ENCODE measurements at regions not wholly inside any gene's neighbourhood (a gene's known extent, or its start where the extent isn't known, plus 50 kb on each side); places are given as distances from the start of the nearest gene placed in this dataset.
A peak's percentile ranks its signal among the peaks of the same experiment; 100 is the strongest.
"Not testable (repeated sequence)": the region's sequence is repeated elsewhere in the genome, so short reads cannot be mapped to it uniquely, and the experiment has no call there.

- Histone ChIP-seq H3K4me3 (ENCODE audit: low read length in 2 of 2) (no peak overlapping the region), H3K27me3 (ENCODE audit: control insufficient read depth in 2 of 2, insufficient read depth in 1 of 2, low read length in 1 of 2) (no peaks in the 10 kb centered on the region), H3K4me1 (ENCODE audit: control insufficient read depth in 2 of 2, insufficient read depth in 2 of 2, low read length in 2 of 2) (peaks cover 0 to 5% of the 10 kb centered on the region in 2 donors), H3K9me3 (ENCODE audit: control insufficient read depth in 2 of 2, insufficient read depth in 1 of 2, low read length in 1 of 2) (peaks cover 0 to 9% of the 10 kb centered on the region in 2 donors), H3K36me3 (ENCODE audit: control insufficient read depth in 2 of 2, insufficient read depth in 2 of 2, low read length in 1 of 2) (no peaks in the 10 kb centered on the region), H3K27ac (ENCODE audit: low read depth in 1 of 2, low read length in 1 of 2) (peak overlapping the region; percentile 50 to 60)
- WGBS = 42% methylated on average over 12 of the region's 12 CpGs
- DNase-seq (ENCODE audit: low read depth in 6 of 9, low spot score in 9 of 9) = peak in 1 of 9 donors; percentile 16
Measured at GRCh38 chr4:7134737-7135388, 57.5 kb upstream of the SORCS2 start.

- H3K27ac ChIP-seq (ENCODE audit: low read depth in 1 of 2, low read length in 1 of 2); H3K4me3 ChIP-seq (ENCODE audit: low read length in 2 of 2); H3K9me3 ChIP-seq (ENCODE audit: control insufficient read depth in 2 of 2, insufficient read depth in 1 of 2, low read length in 1 of 2); H3K4me1 ChIP-seq (ENCODE audit: control insufficient read depth in 2 of 2, insufficient read depth in 2 of 2, low read length in 2 of 2); H3K36me3 ChIP-seq (ENCODE audit: control insufficient read depth in 2 of 2, insufficient read depth in 2 of 2, low read length in 1 of 2); H3K27me3 ChIP-seq (ENCODE audit: control insufficient read depth in 2 of 2, insufficient read depth in 1 of 2, low read length in 1 of 2); DNase-seq (ENCODE audit: low read depth in 6 of 9, low spot score in 9 of 9): not testable (repeated sequence)
- 94% methylated on average over 4 of the region's 4 CpGs for WGBS
Measured at GRCh38 chr4:7133818-7134650, 58.3 kb upstream of the SORCS2 start.

GRCh38 chr4:7132730-7133582 is 59.4 kb upstream of the SORCS2 start:
- Histone ChIP-seq H3K4me1 (ENCODE audit: control insufficient read depth in 2 of 2, insufficient read depth in 2 of 2, low read length in 2 of 2) (peaks cover 0 to 5% of the 10 kb centered on the region in 2 donors), H3K36me3 (ENCODE audit: control insufficient read depth in 2 of 2, insufficient read depth in 2 of 2, low read length in 1 of 2) (no peaks in the 10 kb centered on the region), H3K27me3 (ENCODE audit: control insufficient read depth in 2 of 2, insufficient read depth in 1 of 2, low read length in 1 of 2) (no peaks in the 10 kb centered on the region), H3K4me3 (ENCODE audit: low read length in 2 of 2) (no peak overlapping the region), H3K9me3 (ENCODE audit: control insufficient read depth in 2 of 2, insufficient read depth in 1 of 2, low read length in 1 of 2) (peaks cover 0 to 9% of the 10 kb centered on the region in 2 donors), H3K27ac (ENCODE audit: low read depth in 1 of 2, low read length in 1 of 2) (no peak overlapping the region)
- no peak for DNase-seq (ENCODE audit: low read depth in 6 of 9, low spot score in 9 of 9)
- 96% methylated on average over 4 of the region's 4 CpGs for WGBS

- no peak overlapping the region for H3K4me3 ChIP-seq (ENCODE audit: low read length in 2 of 2)
- no peak for DNase-seq (ENCODE audit: low read depth in 6 of 9, low spot score in 9 of 9)
- no peak overlapping the region for H3K27ac ChIP-seq (ENCODE audit: low read depth in 1 of 2, low read length in 1 of 2)
- peaks cover 0 to 9% of the 10 kb centered on the region in 2 donors for H3K9me3 ChIP-seq (ENCODE audit: control insufficient read depth in 2 of 2, insufficient read depth in 1 of 2, low read length in 1 of 2)
- H3K36me3 ChIP-seq (ENCODE audit: control insufficient read depth in 2 of 2, insufficient read depth in 2 of 2, low read length in 1 of 2) = no peaks in the 10 kb centered on the region
- H3K27me3 ChIP-seq (ENCODE audit: control insufficient read depth in 2 of 2, insufficient read depth in 1 of 2, low read length in 1 of 2) = no peaks in the 10 kb centered on the region
- H3K4me1 ChIP-seq (ENCODE audit: control insufficient read depth in 2 of 2, insufficient read depth in 2 of 2, low read length in 2 of 2) = peaks cover 0 to 8% of the 10 kb centered on the region in 2 donors
- WGBS = 86% methylated on average over 11 of the region's 11 CpGs
Measured at GRCh38 chr4:7132249-7132648, 60.1 kb upstream of the SORCS2 start.

- Histone ChIP-seq H3K4me3 (ENCODE audit: low read length in 2 of 2) (no peak overlapping the region), H3K27ac (ENCODE audit: low read depth in 1 of 2, low read length in 1 of 2) (no peak overlapping the region), H3K4me1 (ENCODE audit: control insufficient read depth in 2 of 2, insufficient read depth in 2 of 2, low read length in 2 of 2) (peaks cover 0 to 8% of the 10 kb centered on the region in 2 donors), H3K9me3 (ENCODE audit: control insufficient read depth in 2 of 2, insufficient read depth in 1 of 2, low read length in 1 of 2) (peaks cover 0 to 9% of the 10 kb centered on the region in 2 donors), H3K36me3 (ENCODE audit: control insufficient read depth in 2 of 2, insufficient read depth in 2 of 2, low read length in 1 of 2) (no peaks in the 10 kb centered on the region), H3K27me3 (ENCODE audit: control insufficient read depth in 2 of 2, insufficient read depth in 1 of 2, low read length in 1 of 2) (no peaks in the 10 kb centered on the region)
- no peak for DNase-seq (ENCODE audit: low read depth in 6 of 9, low spot score in 9 of 9)
- 64% methylated on average over 3 of the region's 3 CpGs for WGBS
Measured at GRCh38 chr4:7131498-7132031, 60.8 kb upstream of the SORCS2 start.

GRCh38 chr4:7130621-7131211 is 61.6 kb upstream of the SORCS2 start:
- H3K27me3 ChIP-seq (ENCODE audit: control insufficient read depth in 2 of 2, insufficient read depth in 1 of 2, low read length in 1 of 2) = no peaks in the 10 kb centered on the region
- H3K36me3 ChIP-seq (ENCODE audit: control insufficient read depth in 2 of 2, insufficient read depth in 2 of 2, low read length in 1 of 2) = no peaks in the 10 kb centered on the region
- peaks cover 0 to 8% of the 10 kb centered on the region in 2 donors for H3K4me1 ChIP-seq (ENCODE audit: control insufficient read depth in 2 of 2, insufficient read depth in 2 of 2, low read length in 2 of 2)
- H3K4me3 ChIP-seq (ENCODE audit: low read length in 2 of 2) = no peak overlapping the region
- 92% methylated on average over 5 of the region's 5 CpGs for WGBS
- peaks cover 0 to 9% of the 10 kb centered on the region in 2 donors for H3K9me3 ChIP-seq (ENCODE audit: control insufficient read depth in 2 of 2, insufficient read depth in 1 of 2, low read length in 1 of 2)
- no peak overlapping the region for H3K27ac ChIP-seq (ENCODE audit: low read depth in 1 of 2, low read length in 1 of 2)
- DNase-seq (ENCODE audit: low read depth in 6 of 9, low spot score in 9 of 9) = no peak

- WGBS = 82% methylated on average over 28 of the region's 28 CpGs
- DNase-seq (ENCODE audit: low read depth in 6 of 9, low spot score in 9 of 9) = no peak
- peaks cover 0 to 8% of the 10 kb centered on the region in 2 donors for H3K4me1 ChIP-seq (ENCODE audit: control insufficient read depth in 2 of 2, insufficient read depth in 2 of 2, low read length in 2 of 2)
- no peak overlapping the region for H3K27ac ChIP-seq (ENCODE audit: low read depth in 1 of 2, low read length in 1 of 2)
- H3K36me3 ChIP-seq (ENCODE audit: control insufficient read depth in 2 of 2, insufficient read depth in 2 of 2, low read length in 1 of 2) = no peaks in the 10 kb centered on the region
- H3K4me3 ChIP-seq (ENCODE audit: low read length in 2 of 2) = no peak overlapping the region
- peaks cover 0 to 10% of the 10 kb centered on the region in 2 donors for H3K9me3 ChIP-seq (ENCODE audit: control insufficient read depth in 2 of 2, insufficient read depth in 1 of 2, low read length in 1 of 2)
- no peaks in the 10 kb centered on the region for H3K27me3 ChIP-seq (ENCODE audit: control insufficient read depth in 2 of 2, insufficient read depth in 1 of 2, low read length in 1 of 2)
Measured at GRCh38 chr4:7129871-7130620, 62.2 kb upstream of the GRPEL1 start.

GRCh38 chr4:7128644-7129043 is 60.8 kb upstream of the GRPEL1 start:
- no peaks in the 10 kb centered on the region for H3K36me3 ChIP-seq (ENCODE audit: control insufficient read depth in 2 of 2, insufficient read depth in 2 of 2, low read length in 1 of 2)
- no peaks in the 10 kb centered on the region for H3K27me3 ChIP-seq (ENCODE audit: control insufficient read depth in 2 of 2, insufficient read depth in 1 of 2, low read length in 1 of 2)
- H3K4me3 ChIP-seq (ENCODE audit: low read length in 2 of 2) = no peak overlapping the region
- H3K9me3 ChIP-seq (ENCODE audit: control insufficient read depth in 2 of 2, insufficient read depth in 1 of 2, low read length in 1 of 2) = peaks cover 0 to 12% of the 10 kb centered on the region in 2 donors
- no peak for DNase-seq (ENCODE audit: low read depth in 6 of 9, low spot score in 9 of 9)
- WGBS = 93% methylated on average over 12 of the region's 12 CpGs
- peaks cover 0 to 9% of the 10 kb centered on the region in 2 donors for H3K4me1 ChIP-seq (ENCODE audit: control insufficient read depth in 2 of 2, insufficient read depth in 2 of 2, low read length in 2 of 2)
- H3K27ac ChIP-seq (ENCODE audit: low read depth in 1 of 2, low read length in 1 of 2) = no peak overlapping the region
